HEK293T (cell line): ENCODE measurements at regions not wholly inside any gene's neighbourhood (a gene's known extent, or its start where the extent isn't known, plus 50 kb on each side); places are given as distances from the start of the nearest gene placed in this dataset.
A peak's percentile ranks its signal among the peaks of the same experiment; 100 is the strongest.

Experiments
- CTCF ChIA-PET: fragments of 350-600 bp; formaldehyde crosslinking; extraction: SDS; loops from one replicate; lab custom pipeline; 2021; ENCODE audit warnings: antibody characterized with exemption, inconsistent platforms; lab: Yijun Ruan, JAX
- POLR2A ChIA-PET: fragments of 350-600 bp; formaldehyde crosslinking; extraction: SDS; loops from one replicate; lab custom pipeline; 2020; ENCODE audit warnings: antibody characterized with exemption, inconsistent platforms; lab: Yijun Ruan, JAX
- DNase-seq: peaks from one replicate; pipeline ENCODE4 v3.0.0; 2012; ENCODE audit warnings: mixed read lengths; ENCODE audit errors: extremely low spot score
- ARNT ChIP-seq: fragments of 450-650 bp; IDR thresholded peaks from 2 replicates; pipeline ENCODE4 v1.6.1; 2017; ENCODE audit warnings: mild to moderate bottlenecking
- BHLHE40 ChIP-seq: fragments of 450-650 bp; IDR thresholded peaks from 2 replicates; pipeline ENCODE4 v1.6.1; 2016; ENCODE audit warnings: mild to moderate bottlenecking, moderate library complexity, borderline replicate concordance
- CTBP1 ChIP-seq: fragments of 450-650 bp; IDR thresholded peaks from 2 replicates; pipeline ENCODE4 v1.6.1; 2016; ENCODE audit warnings: borderline replicate concordance
- ELF4 ChIP-seq: fragments of 450-650 bp; IDR thresholded peaks from 2 replicates; pipeline ENCODE4 v1.6.1; 2017; ENCODE audit warnings: antibody characterized with exemption
- FOXA1 ChIP-seq: fragments of 450-650 bp; IDR thresholded peaks from 2 replicates; pipeline ENCODE4 v1.6.1; 2016; ENCODE audit warnings: mild to moderate bottlenecking
- FOXK2 ChIP-seq: fragments of 450-650 bp; IDR thresholded peaks from 2 replicates; pipeline ENCODE4 v1.6.1; 2016; ENCODE audit warnings: mild to moderate bottlenecking
- FOXM1 ChIP-seq: fragments of 450-650 bp; IDR thresholded peaks from 2 replicates; pipeline ENCODE4 v1.6.1; 2017; ENCODE audit warnings: mild to moderate bottlenecking, borderline replicate concordance
- HDGF ChIP-seq: fragments of 450-650 bp; IDR thresholded peaks from 2 replicates; pipeline ENCODE4 v1.6.1; 2017; ENCODE audit warnings: antibody characterized with exemption, borderline replicate concordance
- L3MBTL2 ChIP-seq: fragments of 450-650 bp; conservative IDR thresholded peaks from 2 replicates; pipeline ENCODE4 v1.6.1; 2016; ENCODE audit warnings: mild to moderate bottlenecking
- LEF1 ChIP-seq: fragments of 450-650 bp; IDR thresholded peaks from 2 replicates; pipeline ENCODE4 v1.6.1; 2017; ENCODE audit warnings: mild to moderate bottlenecking, borderline replicate concordance
- NFRKB ChIP-seq: fragments of 450-650 bp; IDR thresholded peaks from 2 replicates; pipeline ENCODE4 v1.6.1; 2016; ENCODE audit warnings: mild to moderate bottlenecking, moderate library complexity
- SP1 ChIP-seq: fragments of 450-650 bp; IDR thresholded peaks from 2 replicates; pipeline ENCODE4 v1.6.1; 2017
- SUZ12 ChIP-seq: fragments of 450-650 bp; IDR thresholded peaks from 2 replicates; pipeline ENCODE4 v1.6.1; 2016; ENCODE audit warnings: mild to moderate bottlenecking
- TARDBP ChIP-seq: fragments of 450-650 bp; IDR thresholded peaks from 2 replicates; pipeline ENCODE4 v1.6.1; 2016
- ZNF384 ChIP-seq: fragments of 450-650 bp; IDR thresholded peaks from 2 replicates; pipeline ENCODE4 v1.6.1; 2016
- TF ChIP-seq, protein P1 (sequence below): fragments of 450-650 bp; IDR thresholded peaks from 2 replicates; pipeline ENCODE4 v1.6.1; 2016

GRCh38 chr1:218165701-218166114, 119.4 kb upstream of the RRP15 start:
- ChIA-PET CTCF (no interaction called here), POLR2A (no interaction called here)
- no peak for DNase-seq
- TF ChIP-seq LEF1: no peak
- no peak for TF ChIP-seq FOXA1
- TF ChIP-seq FOXM1: no peak
- no peak for TF ChIP-seq ELF4
- TF ChIP-seq SP1: no peak
- TF ChIP-seq FOXK2: no peak
- no peak for TF ChIP-seq ZNF384

GRCh38 chr1:218166268-218166945, 118.7 kb upstream of the RRP15 start:
- DNase-seq: no peak
- TF ChIP-seq ELF4 (peak; percentile 10; the same call in 1 of the 2 replicates), FOXA1 (no peak)
- POLR2A ChIA-PET: no interaction called here
- CTCF ChIA-PET: no interaction called here

DNA sequence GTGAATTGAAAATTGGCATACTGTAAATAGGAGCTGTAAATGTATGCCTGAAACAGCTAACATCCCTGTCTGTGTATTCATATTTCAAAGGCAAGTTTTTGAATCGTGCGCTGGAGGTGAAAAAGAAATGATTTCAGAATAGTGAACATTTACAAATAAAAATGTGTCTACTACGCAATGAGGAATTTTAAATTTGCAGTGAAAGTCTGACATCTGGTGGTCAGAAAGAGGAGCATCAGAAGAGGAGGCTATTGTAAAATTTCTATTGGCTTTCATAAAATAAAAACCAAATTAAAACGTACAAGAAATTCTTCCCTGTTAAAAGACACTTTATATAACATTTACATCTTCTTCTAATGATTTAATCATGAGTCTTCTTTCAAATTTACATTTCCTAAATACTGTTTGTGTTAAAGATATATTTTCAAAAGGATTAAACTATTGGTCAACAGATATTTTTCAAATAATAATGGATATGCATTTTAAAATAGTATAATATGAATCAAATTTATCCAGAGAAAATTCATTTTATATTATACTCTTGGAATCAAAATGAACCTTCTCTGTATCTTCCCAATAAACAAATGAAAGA, 113.7 kb upstream of the RRP15 start:
- TF ChIP-seq CTBP1 (no peak), FOXM1 (no peak), ZNF384 (no peak), LEF1 (no peak), HDGF (no peak), FOXK2 (no peak), TARDBP (no peak), ARNT (no peak), SUZ12 (no peak), BHLHE40 (no peak)
- TF ChIP-seq, protein P1, sequence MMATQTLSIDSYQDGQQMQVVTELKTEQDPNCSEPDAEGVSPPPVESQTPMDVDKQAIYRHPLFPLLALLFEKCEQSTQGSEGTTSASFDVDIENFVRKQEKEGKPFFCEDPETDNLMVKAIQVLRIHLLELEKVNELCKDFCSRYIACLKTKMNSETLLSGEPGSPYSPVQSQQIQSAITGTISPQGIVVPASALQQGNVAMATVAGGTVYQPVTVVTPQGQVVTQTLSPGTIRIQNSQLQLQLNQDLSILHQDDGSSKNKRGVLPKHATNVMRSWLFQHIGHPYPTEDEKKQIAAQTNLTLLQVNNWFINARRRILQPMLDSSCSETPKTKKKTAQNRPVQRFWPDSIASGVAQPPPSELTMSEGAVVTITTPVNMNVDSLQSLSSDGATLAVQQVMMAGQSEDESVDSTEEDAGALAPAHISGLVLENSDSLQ: no peak
- peak; percentile 17 for DNase-seq
- ChIA-PET POLR2A (no interaction called here), CTCF (no interaction called here)

- CTCF ChIA-PET: no interaction called here
Observed at GRCh38 chr1:218182455-218182854, 102.6 kb upstream of the RRP15 start.

DNA sequence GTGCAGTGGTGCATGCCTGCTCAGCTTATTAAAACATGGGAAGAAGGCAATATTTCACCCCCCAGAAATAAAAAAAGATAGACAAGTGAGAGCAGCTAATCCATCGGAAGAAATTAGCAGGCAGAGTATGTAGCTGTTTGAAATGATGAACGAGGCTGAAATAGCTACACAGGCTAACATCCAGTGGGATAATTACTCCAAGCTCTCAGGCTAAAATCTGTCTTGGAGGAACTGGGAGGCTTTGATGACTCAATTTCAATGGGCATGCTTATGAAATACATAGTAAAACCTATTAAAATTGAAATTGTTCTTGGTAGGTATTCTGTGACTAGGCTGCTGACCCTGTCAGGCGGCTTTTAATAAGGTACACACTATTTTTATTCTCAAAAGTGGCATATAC, 84.1 kb upstream of the RRP15 start:
- ChIA-PET CTCF (no interaction called here), POLR2A (no interaction called here)
- TF ChIP-seq CTBP1 (no peak), NFRKB (no peak), FOXA1 (no peak), ARNT (no peak), FOXM1 (no peak), LEF1 (no peak)
- DNase-seq: no peak

More at GRCh38 chr1:218182455-218182854, 102.6 kb upstream of the RRP15 start:
- no peak for DNase-seq
- POLR2A ChIA-PET: no interaction called here
- TF ChIP-seq FOXK2: no peak
- TF ChIP-seq SUZ12: no peak
- no peak for TF ChIP-seq NFRKB
- no peak for TF ChIP-seq ARNT
- TF ChIP-seq, protein P1: no peak
- TF ChIP-seq L3MBTL2: no peak

- ChIA-PET CTCF (no interaction called here), POLR2A (no interaction called here)
- TF ChIP-seq, protein P1: no peak
- TF ChIP-seq ZNF384 (no peak), CTBP1 (no peak), FOXA1 (no peak)
- no peak for DNase-seq
Observed at GRCh38 chr1:218201601-218202000, 83.5 kb upstream of the RRP15 start.

DNA sequence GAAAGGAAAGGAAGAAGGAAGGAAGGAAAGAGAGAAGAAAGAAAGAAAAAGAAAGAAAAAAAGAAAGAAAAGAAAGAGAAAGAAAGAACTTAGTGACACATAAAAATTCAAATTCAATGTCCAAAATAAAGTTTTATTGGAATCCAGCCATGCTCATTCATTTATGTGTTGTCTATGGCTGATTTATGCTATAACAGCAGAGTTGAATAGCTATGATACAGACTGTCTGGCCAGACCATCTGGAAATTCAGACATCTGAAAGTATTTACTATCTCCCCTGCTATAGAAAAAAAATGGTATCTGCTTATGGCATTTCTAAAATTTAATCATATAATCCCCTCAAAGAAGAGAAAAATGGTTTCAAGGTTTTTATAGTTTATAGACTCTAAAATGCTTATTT, 79.4 kb upstream of the RRP15 start:
- POLR2A ChIA-PET: no interaction called here
- CTCF ChIA-PET: no interaction called here
- TF ChIP-seq LEF1 (no peak), FOXK2 (no peak), NFRKB (no peak), BHLHE40 (no peak), ELF4 (no peak), FOXM1 (no peak)
- DNase-seq: no peak
